ENCODE measurements at regions not wholly inside any gene's neighbourhood (a gene's known extent, or its start where the extent isn't known, plus 50 kb on each side); places are given as distances from the start of the nearest gene placed in this dataset.

DNA sequence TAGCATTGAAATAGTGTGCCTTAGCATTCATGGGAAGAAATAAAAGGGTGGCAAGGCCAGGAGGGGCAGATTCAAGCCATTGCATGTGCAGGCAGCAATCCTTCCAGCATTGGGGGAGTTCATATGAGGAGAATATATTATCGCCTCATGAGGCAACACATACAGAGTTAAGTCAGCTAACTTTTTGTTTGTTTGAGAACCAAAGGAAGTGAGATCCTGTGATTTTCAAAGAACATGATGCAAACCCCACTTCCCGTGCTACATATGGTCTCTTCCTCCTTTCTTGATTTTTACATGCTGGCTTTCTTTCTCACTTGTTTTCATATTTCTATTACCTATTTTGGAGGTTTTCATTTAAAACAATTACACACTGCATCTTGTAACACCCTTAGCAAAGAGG, 579.7 kb upstream of the ARID1B start:
- in situ Hi-C loops (cut with MboI; ENCODE audit: low sequenced_read_pairs) (no loop called here), dilution Hi-C loops (cut with HindIII; ENCODE audit: low sequenced_read_pairs, unreplicated experiment) (no loop called here), intact Hi-C loops (cut with micrococcal nuclease) (no loop called here)
- ChIA-PET CTCF (no interaction called here), POLR2A (ENCODE audit: unreplicated experiment) (no interaction called here)
- Histone ChIP-seq H3K4ac (ENCODE audit: low read depth, low read length) (no peak overlapping the region), H4K20me1 (ENCODE audit: insufficient read depth, low read length) (no peaks in the 10 kb centered on the region), H2AFZ (replicated peaks; ENCODE audit: low read length, poor library complexity) (no peak overlapping the region), H3K36me3 (ENCODE audit: control insufficient read depth, insufficient read depth, low read length) (no peaks in the 10 kb centered on the region), H3K27ac (ENCODE audit: insufficient read depth, low read length) (no peak overlapping the region), H2AK9ac (replicated peaks; ENCODE audit: low read depth, low read length, poor library complexity) (no peak overlapping the region), H2BK20ac (ENCODE audit: low read depth, low read length) (no peak overlapping the region), H3K4me3 (ENCODE audit: insufficient read depth, low read depth, low read length) (no peak overlapping the region), H4K91ac (ENCODE audit: insufficient read depth, low read depth, low read length) (no peak overlapping the region), H4K8ac (ENCODE audit: low read depth in 2 of 2, low read length in 2 of 2) (no peak overlapping the region), H3K23ac (ENCODE audit: low read depth, low read length) (no peak overlapping the region), H4K5ac (ENCODE audit: low read depth, low read length) (no peak overlapping the region), H3K56ac (ENCODE audit: extremely low read depth, insufficient read depth, low read length) (no peak overlapping the region), H3K18ac (ENCODE audit: low read depth, low read length) (no peak overlapping the region), H3K9me3 (ENCODE audit: control insufficient read depth, insufficient read depth, low read length) (no peaks in the 10 kb centered on the region), H2BK5ac (ENCODE audit: low read depth, low read length, poor library complexity, severe bottlenecking) (no peak overlapping the region), H3K4me2 (ENCODE audit: low read depth, low read length) (no peak overlapping the region), H2BK120ac (ENCODE audit: low read depth, low read length) (no peak overlapping the region), H2AK5ac (ENCODE audit: low read depth, low read length) (no peak overlapping the region), H3K14ac (replicated peaks; ENCODE audit: low read depth, low read length) (no peak overlapping the region), H3K4me1 (ENCODE audit: control insufficient read depth, insufficient read depth, low read length) (no peaks in the 10 kb centered on the region), H3K79me1 (ENCODE audit: low read depth in 1 of 2, low read length in 2 of 2) (no peaks in the 10 kb centered on the region), H3K9me1 (ENCODE audit: insufficient read depth, low read length) (no peaks in the 10 kb centered on the region), H3K27me3 (ENCODE audit: control insufficient read depth, insufficient read depth, low read length) (no peaks in the 10 kb centered on the region), H3K9ac (ENCODE audit: low read depth, low read length) (no peak overlapping the region), H2BK15ac (ENCODE audit: low read depth, low read length) (no peak overlapping the region)
- DNase-seq (no peak), ATAC-seq (ENCODE audit: low read depth) (no peak)
- WGBS, 2 experiments (ENCODE audit: extremely low coverage in 2 of 2, insufficient read length in 1 of 2), result no CpG with 5 or more reads among the region's 2 CpGs
- no TSS peak for BruUV-seq (replicated peaks)
- TF ChIP-seq POLR2A (IDR thresholded peaks at IDR 0.05; ENCODE audit: low read depth, low read length), result no peak
